A549 (cell line): ENCODE measurements at regions not wholly inside any gene's neighbourhood (a gene's known extent, or its start where the extent isn't known, plus 50 kb on each side); places are given as distances from the start of the nearest gene placed in this dataset.
A peak's percentile ranks its signal among the peaks of the same experiment; 100 is the strongest.

ENCODE experiments used
- ATAC-seq, 2 experiments: fragments of 200-7000 bp in 1 of 2; fragments of >200 bp in 1 of 2; cut with Nextera tagmentation in 1 of 2; cut with Tn5 transposase in 1 of 2; 3 replicates each; pipeline versions ENCODE4 v1.8.0 to v1.9.1; 2018 to 2020; ENCODE audit warnings: mild to moderate bottlenecking in 1 of 2, moderate library complexity in 1 of 2
- CTCF ChIA-PET: fragments of 300-600 bp; sonication (Branson Sonifier 250); formaldehyde crosslinking; extraction: SDS; loops from one replicate; lab custom pipeline; 2021; ENCODE audit warnings: antibody characterized with exemption, inconsistent platforms; lab: Yijun Ruan, JAX
- POLR2A ChIA-PET: fragments of 350-600 bp; formaldehyde crosslinking; extraction: SDS; loops from one replicate; lab custom pipeline; 2021; ENCODE audit warnings: antibody characterized with exemption, inconsistent platforms; lab: Yijun Ruan, JAX
- DNase-seq, 2 experiments: peaks; one replicate each; pipeline versions ENCODE4 v3.0.0 to v3.0.0-alpha.2; 2011 to 2016; ENCODE audit warnings: low read depth in 1 of 2, low spot score in 1 of 2
- FAIRE-seq: peaks from 2 replicates; lab custom pipeline; 2011; peaks lifted over from hg19 to GRCh38; lab: Jason Lieb, UNC
- H3K27ac ChIP-seq, 2 experiments: fragments of >200 bp; sonication (Bioruptor Twin); formaldehyde crosslinking; 3 replicates each; pipeline ENCODE4 v1.5.1; 2016 to 2017
- H3K4me1 ChIP-seq: fragments of >200 bp; sonication (Bioruptor Twin); formaldehyde crosslinking; 3 replicates; pipeline ENCODE4 v1.6.1; 2016
- H3K4me2 ChIP-seq: fragments of >200 bp; sonication (Bioruptor Twin); formaldehyde crosslinking; 3 replicates; pipeline ENCODE4 v1.6.1; 2016
- H3K4me3 ChIP-seq: fragments of >200 bp; sonication (Bioruptor Twin); formaldehyde crosslinking; 3 replicates; pipeline ENCODE4 v1.5.1; 2016
- H3K9me3 ChIP-seq: fragments of >200 bp; sonication (Bioruptor Twin); formaldehyde crosslinking; 3 replicates; pipeline ENCODE4 v1.6.1; 2016
- ATOH8 ChIP-seq: fragments of 250-450 bp; sonication (Bioruptor Pico); IDR thresholded peaks from 2 replicates; pipeline ENCODE4 v1.5.0; 2020; ENCODE audit warnings: low read depth, mild to moderate bottlenecking, moderate library complexity
- CBX8 ChIP-seq: fragments of 200-600 bp; sonication (generic); IDR thresholded peaks from 2 replicates; pipeline ENCODE4 v1.6.1; 2016
- EP300 ChIP-seq, 2 experiments: fragments of >200 bp; sonication (Bioruptor Twin); formaldehyde crosslinking; IDR thresholded peaks; 2 replicates in 1 of 2; 3 replicates in 1 of 2; pipeline ENCODE4 v1.6.1; 2016 to 2017
- FOXS1 ChIP-seq: fragments of 250-450 bp; sonication (Bioruptor Pico); IDR thresholded peaks from 2 replicates; pipeline ENCODE4 v1.5.0; 2020; ENCODE audit warnings: mild to moderate bottlenecking, moderate library complexity
- HOXA7 ChIP-seq: fragments of 250-450 bp; sonication (Bioruptor Pico); IDR thresholded peaks from 2 replicates; pipeline ENCODE4 v1.5.0; 2020; ENCODE audit warnings: mild to moderate bottlenecking, moderate library complexity
- HOXB13 ChIP-seq: fragments of 250-450 bp; sonication (Bioruptor Pico); IDR thresholded peaks from 2 replicates; pipeline ENCODE4 v1.5.0; 2020; ENCODE audit warnings: low read depth, mild to moderate bottlenecking, moderate library complexity
- JUNB ChIP-seq: fragments of >200 bp; sonication (Bioruptor Twin); formaldehyde crosslinking; IDR thresholded peaks from 2 replicates; pipeline ENCODE4 v1.6.1; 2016
- KDM1A ChIP-seq: fragments of 200-600 bp; sonication (generic); IDR thresholded peaks from 2 replicates; pipeline ENCODE4 v1.6.1; 2016; ENCODE audit warnings: low read depth, mild to moderate bottlenecking
- MAX ChIP-seq: IDR thresholded peaks from 2 replicates; pipeline ENCODE4 v1.6.1; 2012
- NPAS2 ChIP-seq: fragments of 250-450 bp; sonication (Bioruptor Pico); IDR thresholded peaks from 2 replicates; pipeline ENCODE4 v1.8.0; 2022; ENCODE audit warnings: mild to moderate bottlenecking, moderate library complexity, borderline replicate concordance
- RNF2 ChIP-seq: fragments of 200-600 bp; sonication (generic); IDR thresholded peaks from 2 replicates; pipeline ENCODE4 v1.6.1; 2016; ENCODE audit warnings: low read depth, mild to moderate bottlenecking, antibody characterized with exemption, moderate library complexity, borderline replicate concordance
- SMC3 ChIP-seq: fragments of >200 bp; sonication (Bioruptor Twin); formaldehyde crosslinking; IDR thresholded peaks from 3 replicates; pipeline ENCODE4 v1.6.1; 2018; ENCODE audit warnings: inconsistent platforms
- ZFP36 ChIP-seq: fragments of 450-650 bp; IDR thresholded peaks from 2 replicates; pipeline ENCODE4 v1.6.1; 2014; ENCODE audit warnings: borderline replicate concordance; ENCODE audit not compliant: partially characterized antibody
- ZNF302 ChIP-seq: fragments of 250-450 bp; sonication (Bioruptor Pico); IDR thresholded peaks from 2 replicates; pipeline ENCODE4 v1.9.0; 2021; ENCODE audit warnings: inconsistent platforms, mild to moderate bottlenecking, moderate library complexity
- WGBS: methylation state at CpG from one replicate; pipeline ENCODE4 v1.1.6; 2017; ENCODE audit errors: missing lambda C conversion rate; 5-methylcytosine and 5-hydroxymethylcytosine counted together
- TF ChIP-seq, protein P1 (sequence below): fragments of 250-450 bp; sonication (Bioruptor Pico); IDR thresholded peaks from 2 replicates; pipeline ENCODE4 v1.5.0; 2021; ENCODE audit warnings: mild to moderate bottlenecking, moderate library complexity, borderline replicate concordance
- TF ChIP-seq, protein P2 (sequence below): fragments of 150-350 bp; IDR thresholded peaks from 2 replicates; pipeline ENCODE4 v1.6.1; 2014; ENCODE audit warnings: low read depth, mild to moderate bottlenecking, low read length
- TF ChIP-seq, protein P3 (sequence below): fragments of >200 bp; sonication (Bioruptor Twin); formaldehyde crosslinking; IDR thresholded peaks from 3 replicates; pipeline ENCODE4 v1.6.1; 2016

GRCh38 chr22:27298742-27299141 lies 502.8 kb downstream of the MN1 start:
- ChIA-PET POLR2A (no interaction called here), CTCF (no interaction called here)

DNA sequence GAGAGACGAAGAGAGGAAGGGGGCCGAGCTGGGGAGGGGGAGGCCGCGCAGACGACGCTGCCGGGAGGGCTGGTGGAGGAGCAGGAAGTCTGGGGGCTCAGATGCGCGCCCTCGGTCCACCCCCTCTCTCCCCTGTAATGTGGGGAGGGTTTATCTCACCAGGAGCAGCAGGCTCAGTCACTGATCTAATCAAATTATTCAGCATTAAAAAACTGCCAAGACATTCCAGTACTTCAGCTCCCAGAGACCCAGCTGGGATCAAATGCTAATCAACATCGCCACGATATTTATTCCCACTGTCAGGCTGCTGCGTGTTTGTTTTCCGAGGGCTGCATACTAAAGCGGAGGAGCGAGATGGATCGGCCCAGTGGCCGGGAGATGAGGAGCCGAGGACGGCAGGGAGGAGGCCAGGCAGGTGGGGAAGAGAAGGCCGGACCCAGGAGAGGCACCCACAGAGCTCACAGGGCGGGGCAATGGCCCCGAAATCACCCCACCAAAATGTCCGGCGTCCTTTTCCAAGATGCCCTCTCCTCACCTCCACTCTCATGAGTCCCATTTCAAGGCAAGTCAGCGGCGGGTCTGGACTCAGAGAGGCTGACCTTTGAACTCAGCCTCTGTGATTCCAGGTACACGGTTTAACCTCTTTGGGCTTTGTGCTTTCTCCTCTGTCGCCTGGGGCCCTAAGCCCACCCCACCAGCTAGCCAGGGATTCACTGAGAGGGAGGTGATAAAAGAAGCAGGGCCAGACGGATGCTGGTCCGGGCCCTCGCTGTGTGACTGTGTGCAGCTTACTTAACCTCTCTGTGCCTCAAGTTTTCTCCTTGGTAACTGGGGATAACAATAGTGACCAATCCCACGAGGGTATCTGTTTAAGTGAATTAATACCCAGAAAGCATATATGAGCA lies 502.1 kb downstream of the MN1 start:
- POLR2A ChIA-PET: no interaction called here
- 82% methylated on average over 31 of the region's 33 CpGs for WGBS
- FAIRE-seq (no peak), DNase-seq (no peak), ATAC-seq (no peak)
- Histone ChIP-seq H3K4me3 (no peak overlapping the region), H3K9me3 (no peaks in the 10 kb centered on the region), H3K4me1 (peaks cover 9% of the 10 kb centered on the region), H3K27ac (peak overlapping the region in 1 of 2 experiments; percentile 58; a peak in 1 of 6 replicates), H3K4me2 (no peak overlapping the region)
- CTCF ChIA-PET: interaction anchor here (0.6 to 0.7 kb wide), 2 partner anchors 18 to 505 kb away, joined by 3 read pairs; no protein-coding TSS in a partner anchor
- TF ChIP-seq CBX8 (no peak), ZFP36 (peak; percentile 76), HOXB13 (CRISPR knock-in tag) (no peak), ZNF302 (CRISPR knock-in tag) (no peak)

More at GRCh38 chr22:27298742-27299141, 502.8 kb downstream of the MN1 start:
- Histone ChIP-seq H3K4me2 (no peak overlapping the region), H3K9me3 (no peaks in the 10 kb centered on the region), H3K4me1 (peaks cover 9% of the 10 kb centered on the region), H3K27ac (peak overlapping the region in 1 of 2 experiments; percentile 58; a peak in 2 of 6 replicates), H3K4me3 (no peak overlapping the region)
- ATAC-seq (no peak), DNase-seq (no peak), FAIRE-seq (no peak)
- TF ChIP-seq, protein P1, sequence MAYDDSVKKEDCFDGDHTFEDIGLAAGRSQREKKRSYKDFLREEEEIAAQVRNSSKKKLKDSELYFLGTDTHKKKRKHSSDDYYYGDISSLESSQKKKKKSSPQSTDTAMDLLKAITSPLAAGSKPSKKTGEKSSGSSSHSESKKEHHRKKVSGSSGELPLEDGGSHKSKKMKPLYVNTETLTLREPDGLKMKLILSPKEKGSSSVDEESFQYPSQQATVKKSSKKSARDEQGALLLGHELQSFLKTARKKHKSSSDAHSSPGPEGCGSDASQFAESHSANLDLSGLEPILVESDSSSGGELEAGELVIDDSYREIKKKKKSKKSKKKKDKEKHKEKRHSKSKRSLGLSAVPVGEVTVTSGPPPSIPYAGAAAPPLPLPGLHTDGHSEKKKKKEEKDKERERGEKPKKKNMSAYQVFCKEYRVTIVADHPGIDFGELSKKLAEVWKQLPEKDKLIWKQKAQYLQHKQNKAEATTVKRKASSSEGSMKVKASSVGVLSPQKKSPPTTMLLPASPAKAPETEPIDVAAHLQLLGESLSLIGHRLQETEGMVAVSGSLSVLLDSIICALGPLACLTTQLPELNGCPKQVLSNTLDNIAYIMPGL: no peak
- TF ChIP-seq NPAS2 (CRISPR knock-in tag) (no peak), RNF2 (no peak), SMC3 (no peak), HOXA7 (CRISPR knock-in tag) (no peak), FOXS1 (CRISPR knock-in tag) (no peak), MAX (no peak), JUNB (no peak), ATOH8 (CRISPR knock-in tag) (no peak)
- TF ChIP-seq, protein P2, sequence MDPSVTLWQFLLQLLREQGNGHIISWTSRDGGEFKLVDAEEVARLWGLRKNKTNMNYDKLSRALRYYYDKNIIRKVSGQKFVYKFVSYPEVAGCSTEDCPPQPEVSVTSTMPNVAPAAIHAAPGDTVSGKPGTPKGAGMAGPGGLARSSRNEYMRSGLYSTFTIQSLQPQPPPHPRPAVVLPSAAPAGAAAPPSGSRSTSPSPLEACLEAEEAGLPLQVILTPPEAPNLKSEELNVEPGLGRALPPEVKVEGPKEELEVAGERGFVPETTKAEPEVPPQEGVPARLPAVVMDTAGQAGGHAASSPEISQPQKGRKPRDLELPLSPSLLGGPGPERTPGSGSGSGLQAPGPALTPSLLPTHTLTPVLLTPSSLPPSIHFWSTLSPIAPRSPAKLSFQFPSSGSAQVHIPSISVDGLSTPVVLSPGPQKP: no peak
- 95% methylated on average over 4 of the region's 4 CpGs for WGBS

- FAIRE-seq: no peak
- peaks cover 9% of the 10 kb centered on the region for H3K4me1 ChIP-seq
- ChIA-PET CTCF (interaction anchor here (0.6 to 0.7 kb wide), 2 partner anchors 69 to 504 kb away, joined by 3 read pairs; no protein-coding TSS in a partner anchor), POLR2A (no interaction called here)
- ATAC-seq: no peak
- no peak overlapping the region; a peak in 1 of 6 replicates for H3K27ac ChIP-seq
- H3K4me3 ChIP-seq: no peak overlapping the region
- no peak for TF ChIP-seq EP300 (IDR thresholded peaks at IDR 0.05)
- no peak for TF ChIP-seq FOXS1 (CRISPR knock-in tag)
- 0 out of 2 replicates have a peak, but pooled peaks have one; percentile 21 for TF ChIP-seq KDM1A
- TF ChIP-seq, protein P3, sequence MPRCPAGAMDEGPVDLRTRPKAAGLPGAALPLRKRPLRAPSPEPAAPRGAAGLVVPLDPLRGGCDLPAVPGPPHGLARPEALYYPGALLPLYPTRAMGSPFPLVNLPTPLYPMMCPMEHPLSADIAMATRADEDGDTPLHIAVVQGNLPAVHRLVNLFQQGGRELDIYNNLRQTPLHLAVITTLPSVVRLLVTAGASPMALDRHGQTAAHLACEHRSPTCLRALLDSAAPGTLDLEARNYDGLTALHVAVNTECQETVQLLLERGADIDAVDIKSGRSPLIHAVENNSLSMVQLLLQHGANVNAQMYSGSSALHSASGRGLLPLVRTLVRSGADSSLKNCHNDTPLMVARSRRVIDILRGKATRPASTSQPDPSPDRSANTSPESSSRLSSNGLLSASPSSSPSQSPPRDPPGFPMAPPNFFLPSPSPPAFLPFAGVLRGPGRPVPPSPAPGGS: no peak
- DNase-seq: no peak
- H3K9me3 ChIP-seq: no peaks in the 10 kb centered on the region
- WGBS: 87% methylated on average over 14 of the region's 16 CpGs
- H3K4me2 ChIP-seq: no peak overlapping the region
Observed at GRCh38 chr22:27300536-27301285, 500.8 kb downstream of the MN1 start.
